HEK293 (cell line): ENCODE measurements at regions not wholly inside any gene's neighbourhood (a gene's known extent, or its start where the extent isn't known, plus 50 kb on each side); places are given as distances from the start of the nearest gene placed in this dataset.

Experiments
- BCL11A ChIP-seq: fragments of 450-650 bp; formaldehyde crosslinking; IDR thresholded peaks from 2 replicates; pipeline ENCODE4 v1.5.1; 2016; ENCODE audit warnings: low read depth, missing biosample characterization, missing genetic modification characterization
- CTCF ChIP-seq: fragments of 450-650 bp; formaldehyde crosslinking; IDR thresholded peaks from 2 replicates; pipeline ENCODE4 v1.5.1; 2016; ENCODE audit warnings: missing biosample characterization, missing genetic modification characterization
- MYNN ChIP-seq: fragments of 450-650 bp; formaldehyde crosslinking; IDR thresholded peaks from 2 replicates; pipeline ENCODE4 v1.5.1; 2016; ENCODE audit warnings: missing biosample characterization, missing genetic modification characterization, borderline replicate concordance
- PATZ1 ChIP-seq: fragments of 450-650 bp; formaldehyde crosslinking; IDR thresholded peaks from 2 replicates; pipeline ENCODE4 v1.5.1; 2016; ENCODE audit warnings: missing biosample characterization, missing genetic modification characterization
- PRDM1 ChIP-seq: fragments of 450-650 bp; formaldehyde crosslinking; IDR thresholded peaks from 2 replicates; pipeline ENCODE4; 2016; ENCODE audit warnings: missing biosample characterization, missing genetic modification characterization
- REST ChIP-seq: fragments of 450-650 bp; formaldehyde crosslinking; IDR thresholded peaks from 2 replicates; pipeline ENCODE4 v1.5.1; 2016; ENCODE audit warnings: missing biosample characterization, missing genetic modification characterization
- TSHZ1 ChIP-seq: fragments of 450-650 bp; formaldehyde crosslinking; IDR thresholded peaks from 2 replicates; pipeline ENCODE4 v1.5.1; 2016; ENCODE audit warnings: missing biosample characterization, missing genetic modification characterization, borderline replicate concordance
- ZBTB1 ChIP-seq: fragments of 450-650 bp; formaldehyde crosslinking; IDR thresholded peaks from 2 replicates; pipeline ENCODE4 v1.5.1; 2016; ENCODE audit warnings: missing biosample characterization, missing genetic modification characterization
- ZNF157 ChIP-seq: fragments of 450-650 bp; formaldehyde crosslinking; IDR thresholded peaks from 2 replicates; pipeline ENCODE4 v1.5.1; 2016; ENCODE audit warnings: missing biosample characterization, missing genetic modification characterization
- ZNF18 ChIP-seq: fragments of 450-650 bp; formaldehyde crosslinking; IDR thresholded peaks from 2 replicates; pipeline ENCODE4 v1.5.1; 2016; ENCODE audit warnings: missing biosample characterization, missing genetic modification characterization
- ZNF311 ChIP-seq: fragments of 450-650 bp; formaldehyde crosslinking; IDR thresholded peaks from 2 replicates; pipeline ENCODE4 v1.5.1; 2017; ENCODE audit warnings: missing biosample characterization, missing genetic modification characterization, borderline replicate concordance
- ZNF37A ChIP-seq: fragments of 450-650 bp; IDR thresholded peaks from 2 replicates; pipeline ENCODE4 v1.5.1; 2018; ENCODE audit warnings: missing biosample characterization, missing genetic modification characterization
- ZNF521 ChIP-seq: fragments of 450-650 bp; formaldehyde crosslinking; IDR thresholded peaks from 2 replicates; pipeline ENCODE4 v1.5.1; 2017; ENCODE audit warnings: missing biosample characterization, mild to moderate bottlenecking, missing genetic modification characterization
- ZNF785 ChIP-seq: fragments of 450-650 bp; formaldehyde crosslinking; IDR thresholded peaks from 2 replicates; pipeline ENCODE4 v1.5.1; 2016; ENCODE audit warnings: missing biosample characterization, missing genetic modification characterization

GRCh38 chr3:5677555-5677954, 490.0 kb downstream of the EDEM1 start:
- no peak for TF ChIP-seq CTCF
- no peak for TF ChIP-seq ZNF311
- TF ChIP-seq TSHZ1 (tag by site-specific recombination), result no peak
- TF ChIP-seq ZNF521 (tag by site-specific recombination), result no peak
- TF ChIP-seq MYNN (tag by site-specific recombination), result no peak
- no peak for TF ChIP-seq ZNF157 (tag by site-specific recombination)
- TF ChIP-seq PRDM1 (tag by site-specific recombination), result no peak
- no peak for TF ChIP-seq ZBTB1 (tag by site-specific recombination)
- no peak for TF ChIP-seq PATZ1 (tag by site-specific recombination)
- no peak for TF ChIP-seq BCL11A (tag by site-specific recombination)
- no peak for TF ChIP-seq ZNF785 (tag by site-specific recombination)
- no peak for TF ChIP-seq ZNF18 (tag by site-specific recombination)
- TF ChIP-seq REST (tag by site-specific recombination), result no peak
- TF ChIP-seq ZNF37A (tag by site-specific recombination), result no peak
